ENCODE measurements at regions not wholly inside any gene's neighbourhood (a gene's known extent, or its start where the extent isn't known, plus 50 kb on each side); places are given as distances from the start of the nearest gene placed in this dataset.

- H3K9me3 ChIP-seq (replicated peaks in 1 of 2; ENCODE audit: control insufficient read depth in 1 of 2, insufficient read depth in 1 of 2, low read length in 2 of 2), result peaks cover 17 to 26% of the 10 kb centered on the region in 2 donors
- no peak overlapping the region for H2AFZ ChIP-seq (ENCODE audit: insufficient read depth, low read depth, low read length, poor library complexity, severe bottlenecking)
- Mint-ChIP-seq H3K27me3 (ENCODE audit: low read depth in 3 of 3) (no peaks in the 10 kb centered on the region), H3K9me3 (peaks cover 4 to 29% (median 18%) of the 10 kb centered on the region in 7 donors), H3K27ac (no peak overlapping the region), H3K4me3 (no peak overlapping the region), H3K4me1 (no peaks in the 10 kb centered on the region), H3K36me3 (no peaks in the 10 kb centered on the region)
- H3K27ac ChIP-seq (ENCODE audit: low read depth in 1 of 2, low read length in 2 of 2), result no peak overlapping the region
- H3K36me3 ChIP-seq (replicated peaks in 1 of 2; ENCODE audit: control insufficient read depth in 1 of 2, insufficient read depth in 2 of 2, low read length in 2 of 2), result no peaks in the 10 kb centered on the region
- no peak for DNase-seq
- intact Hi-C loops (cut with micrococcal nuclease), result no loop called here
- H3K9ac ChIP-seq (ENCODE audit: insufficient read depth, low read length, poor library complexity, severe bottlenecking), result no peak overlapping the region
- H3K4me3 ChIP-seq (replicated peaks in 1 of 3; ENCODE audit: low read depth in 2 of 3, low read length in 3 of 3), result no peak overlapping the region
- TF ChIP-seq CTCF (IDR thresholded peaks at IDR 0.05), result no peak
- no peaks in the 10 kb centered on the region for H3K27me3 ChIP-seq (ENCODE audit: control insufficient read depth in 2 of 2, insufficient read depth in 2 of 2, low read length in 2 of 2)
- no peaks in the 10 kb centered on the region for H4K20me1 ChIP-seq (ENCODE audit: insufficient read depth, low read length)
- no peaks in the 10 kb centered on the region for H3K4me1 ChIP-seq (ENCODE audit: control insufficient read depth in 1 of 2, insufficient read depth in 2 of 2, low read length in 2 of 2)
- H3K4me2 ChIP-seq (replicated peaks; ENCODE audit: extremely low read depth, low read length, poor library complexity, severe bottlenecking), result no peak overlapping the region
- H3K79me2 ChIP-seq (ENCODE audit: insufficient read depth, low read length), result no peaks in the 10 kb centered on the region
These were observed 417.9 kb upstream of the AGA start for GRCh38 chr4:177860171-177860570.

GRCh38 chr4:177861551-177862094 lies 419.4 kb upstream of the AGA start:
- no peak for TF ChIP-seq CTCF (IDR thresholded peaks at IDR 0.05)
- peaks cover 8 to 35% (median 23%) of the 10 kb centered on the region in 7 donors for H3K9me3 Mint-ChIP-seq

More at GRCh38 chr4:177861551-177862094, 419.4 kb upstream of the AGA start:
- no peak overlapping the region for H3K27ac ChIP-seq (ENCODE audit: low read depth in 1 of 2, low read length in 2 of 2)
- H3K79me2 ChIP-seq (ENCODE audit: insufficient read depth, low read length), result no peaks in the 10 kb centered on the region
- H3K36me3 ChIP-seq (replicated peaks in 1 of 2; ENCODE audit: control insufficient read depth in 1 of 2, insufficient read depth in 2 of 2, low read length in 2 of 2), result no peaks in the 10 kb centered on the region
- no peaks in the 10 kb centered on the region for H4K20me1 ChIP-seq (ENCODE audit: insufficient read depth, low read length)
- peaks cover 21 to 33% of the 10 kb centered on the region in 2 donors for H3K9me3 ChIP-seq (replicated peaks in 1 of 2; ENCODE audit: control insufficient read depth in 1 of 2, insufficient read depth in 1 of 2, low read length in 2 of 2)
- H3K27me3 ChIP-seq (ENCODE audit: control insufficient read depth in 2 of 2, insufficient read depth in 2 of 2, low read length in 2 of 2), result no peaks in the 10 kb centered on the region
- WGBS (ENCODE audit: insufficient coverage), result 95% methylated on average over 17 of the region's 18 CpGs
- DNase-seq, result no peak
- H3K9ac ChIP-seq (ENCODE audit: insufficient read depth, low read length, poor library complexity, severe bottlenecking), result no peak overlapping the region
- intact Hi-C loops (cut with micrococcal nuclease), result no loop called here
- H3K4me1 ChIP-seq (ENCODE audit: control insufficient read depth in 1 of 2, insufficient read depth in 2 of 2, low read length in 2 of 2), result no peaks in the 10 kb centered on the region
- Mint-ChIP-seq H3K27me3 (ENCODE audit: low read depth in 3 of 3) (no peaks in the 10 kb centered on the region), H3K4me1 (no peaks in the 10 kb centered on the region), H3K27ac (no peak overlapping the region), H3K4me3 (no peak overlapping the region), H3K36me3 (no peaks in the 10 kb centered on the region)
- H3K4me2 ChIP-seq (replicated peaks; ENCODE audit: extremely low read depth, low read length, poor library complexity, severe bottlenecking), result no peak overlapping the region
- H3K4me3 ChIP-seq (replicated peaks in 1 of 3; ENCODE audit: low read depth in 2 of 3, low read length in 3 of 3), result no peak overlapping the region
- no peak overlapping the region for H2AFZ ChIP-seq (ENCODE audit: insufficient read depth, low read depth, low read length, poor library complexity, severe bottlenecking)

All from CD14-positive monocyte (primary cell).